SK-N-SH (cell line): ENCODE measurements at regions not wholly inside any gene's neighbourhood (a gene's known extent, or its start where the extent isn't known, plus 50 kb on each side); places are given as distances from the start of the nearest gene placed in this dataset.

ENCODE experiments used
- CTCF ChIA-PET: fragments of 300-600, 350-600 bp; formaldehyde crosslinking; extraction: SDS; loops from one replicate; lab custom pipeline; 2021; lab: Yijun Ruan, JAX
- POLR2A ChIA-PET: fragments of 350-600 bp; sonication (Branson Sonifier 250); formaldehyde crosslinking; extraction: SDS; loops from one replicate; lab custom pipeline; 2020; ENCODE audit warnings: antibody characterized with exemption, inconsistent platforms; lab: Yijun Ruan, JAX
- DNase-seq: peaks from one replicate; pipeline ENCODE4 v3.0.0; 2012
- H2AFZ ChIP-seq: fragments of 200-600 bp; sonication (generic); 2 replicates; pipeline ENCODE4 v1.8.1; 2016; ENCODE audit warnings: antibody characterized with exemption, mild to moderate bottlenecking, low read depth
- H3F3A ChIP-seq: fragments of 200-600 bp; sonication (generic); replicated peaks from 2 replicates; pipeline ENCODE3; 2016; ENCODE audit warnings: antibody characterized with exemption, mild to moderate bottlenecking; ENCODE audit not compliant: insufficient read depth
- H3K27ac ChIP-seq, 2 experiments: fragments of 200-500 bp in 1 of 2; fragments of 200-600 bp in 1 of 2; sonication (Bioruptor generic) in 1 of 2; sonication (generic), shearing (Covaris generic) in 1 of 2; 2 replicates each; pipeline versions ENCODE4 v1.5.1 to v1.6.1; 2014 to 2016; ENCODE audit warnings: low read depth in 2 of 2, inconsistent platforms in 1 of 2, low read length in 1 of 2, mild to moderate bottlenecking in 1 of 2, mixed read lengths in 1 of 2
- H3K27me3 ChIP-seq: fragments of 200-600 bp; sonication (generic), shearing (Covaris generic); 2 replicates; pipeline ENCODE4 v1.6.1; 2016; ENCODE audit warnings: mixed run types; ENCODE audit not compliant: insufficient read depth
- H3K36me3 ChIP-seq, 2 experiments: fragments of 200-500 bp in 1 of 2; fragments of 200-600 bp in 1 of 2; sonication (Bioruptor generic) in 1 of 2; sonication (generic) in 1 of 2; replicated peaks in 1 of 2; 2 replicates each; pipeline versions ENCODE3 to v1.5.1; 2014 to 2016; ENCODE audit warnings: low read length in 1 of 2, mild to moderate bottlenecking in 1 of 2; ENCODE audit not compliant: insufficient read depth in 2 of 2, control insufficient read depth in 1 of 2
- H3K4me1 ChIP-seq, 2 experiments: fragments of 200-500 bp in 1 of 2; fragments of 200-600 bp in 1 of 2; sonication (Bioruptor generic) in 1 of 2; sonication (generic), shearing (Covaris generic) in 1 of 2; 2 replicates each; pipeline versions ENCODE4 v1.5.1 to v1.6.1; 2014 to 2016; ENCODE audit warnings: low read depth in 1 of 2, low read length in 1 of 2, mixed run types in 1 of 2; ENCODE audit not compliant: insufficient read depth in 2 of 2, control insufficient read depth in 1 of 2
- H3K4me2 ChIP-seq: fragments of 200-600 bp; sonication (generic), shearing (Covaris generic); 2 replicates; pipeline ENCODE4 v1.6.1; 2017; ENCODE audit warnings: mixed run types
- H3K4me3 ChIP-seq, 2 experiments: fragments of 200-500 bp in 1 of 2; fragments of 200-600 bp in 1 of 2; sonication (Bioruptor generic) in 1 of 2; sonication (generic), shearing (Covaris generic) in 1 of 2; 2 replicates each; pipeline versions ENCODE4 v1.5.1 to v1.8.1; 2014 to 2016; ENCODE audit warnings: low read depth in 2 of 2, inconsistent platforms in 1 of 2, low read length in 1 of 2, mild to moderate bottlenecking in 1 of 2, mixed read lengths in 1 of 2, moderate library complexity in 1 of 2
- H3K79me2 ChIP-seq: fragments of 200-600 bp; sonication (generic); 2 replicates; pipeline ENCODE4 v1.8.1; 2017; ENCODE audit warnings: mild to moderate bottlenecking; ENCODE audit not compliant: insufficient read depth
- H3K9ac ChIP-seq: fragments of 200-600 bp; sonication (generic); 2 replicates; pipeline ENCODE4 v1.6.1; 2017; ENCODE audit warnings: mixed run types
- H3K9me2 ChIP-seq: fragments of 200-600 bp; sonication (generic); 2 replicates; pipeline ENCODE4 v1.6.1; 2017; ENCODE audit warnings: mixed run types
- H3K9me3 ChIP-seq: fragments of 200-600 bp; sonication (generic); 2 replicates; pipeline ENCODE4 v1.6.1; 2017; ENCODE audit warnings: mixed run types, mild to moderate bottlenecking, moderate library complexity
- H4K20me1 ChIP-seq: fragments of 200-600 bp; sonication (generic); 2 replicates; pipeline ENCODE4 v1.6.1; 2017; ENCODE audit warnings: mild to moderate bottlenecking, mixed run types; ENCODE audit not compliant: insufficient read depth
- CHD2 ChIP-seq: fragments of 150-350 bp; IDR thresholded peaks from 2 replicates; pipeline ENCODE4 v1.6.1; 2018; ENCODE audit warnings: low read length; ENCODE audit not compliant: partially characterized antibody
- CTCF ChIP-seq: fragments of 200-600 bp; sonication (generic); IDR thresholded peaks from 2 replicates; pipeline ENCODE4 v1.6.1; 2017; ENCODE audit warnings: antibody characterized with exemption, mild to moderate bottlenecking, moderate library complexity
- EP300 ChIP-seq, 2 experiments: IDR thresholded peaks; 2 replicates each; pipeline versions ENCODE4 v1.4.0 to v1.6.1; 2012; ENCODE audit warnings: borderline replicate concordance in 1 of 2, low read depth in 1 of 2, low read length in 1 of 2
- EZH2phosphoT487 ChIP-seq: fragments of 200-600 bp; sonication (generic); IDR thresholded peaks from 2 replicates; pipeline ENCODE4 v1.6.1; 2017; ENCODE audit warnings: low read depth, mixed run types, mild to moderate bottlenecking, antibody characterized with exemption, moderate library complexity, borderline replicate concordance
- FOSL2 ChIP-seq: IDR thresholded peaks from 2 replicates; pipeline ENCODE4 v1.4.0; 2012; ENCODE audit warnings: low read depth, mild to moderate bottlenecking, moderate library complexity, borderline replicate concordance
- FOXM1 ChIP-seq: IDR thresholded peaks from 2 replicates; pipeline ENCODE4 v1.4.0; 2012; ENCODE audit warnings: low read depth, mild to moderate bottlenecking
- GABPA ChIP-seq: IDR thresholded peaks from 2 replicates; pipeline ENCODE4 v1.4.0; 2012; ENCODE audit warnings: low read depth, mild to moderate bottlenecking
- GATA2 ChIP-seq: sonication (generic); formaldehyde crosslinking; IDR thresholded peaks from 2 replicates; pipeline ENCODE4 v1.5.0; 2020; ENCODE audit warnings: mild to moderate bottlenecking, missing genetic modification reagents
- MAX ChIP-seq: IDR thresholded peaks from 2 replicates; pipeline ENCODE4 v1.4.0; 2012; ENCODE audit warnings: low read depth
- MEF2A ChIP-seq: IDR thresholded peaks from 2 replicates; pipeline ENCODE4 v1.4.0; 2012; ENCODE audit warnings: low read depth, borderline replicate concordance
- NRF1 ChIP-seq: IDR thresholded peaks from 2 replicates; pipeline ENCODE4 v1.6.1; 2012; ENCODE audit warnings: low read depth, mild to moderate bottlenecking, low read length
- PBX3 ChIP-seq: IDR thresholded peaks from 2 replicates; pipeline ENCODE4; 2012
- RAD21 ChIP-seq: IDR thresholded peaks from 2 replicates; pipeline ENCODE4 v1.6.1; 2012; ENCODE audit warnings: mild to moderate bottlenecking, low read length
- RCOR1 ChIP-seq: fragments of 150-350 bp; IDR thresholded peaks from 2 replicates; pipeline ENCODE4 v1.6.1; 2017; ENCODE audit warnings: antibody characterized with exemption, low read length
- RXRA ChIP-seq: IDR thresholded peaks from 2 replicates; pipeline ENCODE4 v1.4.0; 2012; ENCODE audit warnings: low read depth, mild to moderate bottlenecking, borderline replicate concordance
- SMC3 ChIP-seq: IDR thresholded peaks from 2 replicates; pipeline ENCODE4 v1.6.1; 2012; ENCODE audit warnings: low read depth, low read length, improper control_type of control experiment
- TCF12 ChIP-seq: IDR thresholded peaks from 2 replicates; pipeline ENCODE4 v1.4.0; 2012
- WGBS: methylation state at CpG from one replicate; pipeline ENCODE4 v1.1.6; 2017; ENCODE audit warnings: low lambda C conversion rate; 5-methylcytosine and 5-hydroxymethylcytosine counted together
- TF ChIP-seq, protein P1 (sequence below): IDR thresholded peaks from 2 replicates; pipeline ENCODE4 v1.4.0; 2012; ENCODE audit warnings: low read depth, borderline replicate concordance
- TF ChIP-seq, protein P2 (sequence below): fragments of 150-350 bp; IDR thresholded peaks from 2 replicates; pipeline ENCODE4 v1.6.1; 2017; ENCODE audit warnings: antibody characterized with exemption, low read length, low read depth, borderline replicate concordance
- TF ChIP-seq, protein P3 (sequence below): IDR thresholded peaks from 2 replicates; pipeline ENCODE4 v1.6.1; 2012; ENCODE audit warnings: mild to moderate bottlenecking, low read depth, low read length, moderate library complexity

DNA sequence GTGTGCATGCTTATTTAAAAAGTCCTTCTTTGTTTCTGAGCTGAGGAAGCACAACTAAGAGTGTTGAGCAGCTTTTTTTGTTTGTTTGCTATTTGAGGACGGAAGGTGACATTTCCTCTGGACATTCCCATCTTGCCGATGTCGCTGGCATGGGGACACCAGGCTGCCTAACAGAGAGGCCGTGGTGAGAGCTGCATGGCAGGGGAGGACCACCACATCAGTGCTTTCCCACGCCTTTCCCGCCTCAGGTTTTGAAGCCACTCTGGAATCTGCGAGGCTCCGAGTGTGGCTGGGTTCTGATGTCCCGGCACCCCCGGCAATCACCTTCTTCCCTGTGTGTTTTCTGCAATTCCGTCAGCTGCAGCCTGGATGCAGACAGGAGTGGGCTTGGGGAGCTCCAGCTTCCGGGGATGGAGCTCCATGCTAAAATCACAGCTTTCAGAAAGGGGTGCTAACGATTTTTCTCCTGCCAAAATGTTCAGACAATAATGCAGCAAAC is 259.8 kb upstream of the IRX4 start:
- Histone ChIP-seq H3K9me2 (no peaks in the 10 kb centered on the region), H3F3A (no peaks in the 10 kb centered on the region), H3K27ac (no peak overlapping the region), H3K79me2 (no peaks in the 10 kb centered on the region), H3K27me3 (peaks cover 57% of the 10 kb centered on the region), H3K4me1 (no peaks in the 10 kb centered on the region), H3K4me2 (no peak overlapping the region), H3K9me3 (no peaks in the 10 kb centered on the region), H2AFZ (no peak overlapping the region), H4K20me1 (no peaks in the 10 kb centered on the region), H3K9ac (no peak overlapping the region), H3K36me3 (no peaks in the 10 kb centered on the region), H3K4me3 (no peak overlapping the region)
- CTCF ChIA-PET: no interaction called here
- POLR2A ChIA-PET: no interaction called here
- WGBS: 6% methylated on average over 12 of the region's 13 CpGs
- no peak for TF ChIP-seq NRF1
- no peak for TF ChIP-seq CTCF
- no peak for TF ChIP-seq RAD21
- TF ChIP-seq MEF2A: no peak
- no peak for TF ChIP-seq EP300 (IDR thresholded peaks at IDR 0.05; ENCODE audit: borderline replicate concordance in 1 of 2, low read depth in 1 of 2, low read length in 1 of 2)
- TF ChIP-seq RCOR1: no peak
- TF ChIP-seq FOSL2: no peak
- TF ChIP-seq GATA2 (CRISPR knock-in tag): no peak
- TF ChIP-seq, protein P1, sequence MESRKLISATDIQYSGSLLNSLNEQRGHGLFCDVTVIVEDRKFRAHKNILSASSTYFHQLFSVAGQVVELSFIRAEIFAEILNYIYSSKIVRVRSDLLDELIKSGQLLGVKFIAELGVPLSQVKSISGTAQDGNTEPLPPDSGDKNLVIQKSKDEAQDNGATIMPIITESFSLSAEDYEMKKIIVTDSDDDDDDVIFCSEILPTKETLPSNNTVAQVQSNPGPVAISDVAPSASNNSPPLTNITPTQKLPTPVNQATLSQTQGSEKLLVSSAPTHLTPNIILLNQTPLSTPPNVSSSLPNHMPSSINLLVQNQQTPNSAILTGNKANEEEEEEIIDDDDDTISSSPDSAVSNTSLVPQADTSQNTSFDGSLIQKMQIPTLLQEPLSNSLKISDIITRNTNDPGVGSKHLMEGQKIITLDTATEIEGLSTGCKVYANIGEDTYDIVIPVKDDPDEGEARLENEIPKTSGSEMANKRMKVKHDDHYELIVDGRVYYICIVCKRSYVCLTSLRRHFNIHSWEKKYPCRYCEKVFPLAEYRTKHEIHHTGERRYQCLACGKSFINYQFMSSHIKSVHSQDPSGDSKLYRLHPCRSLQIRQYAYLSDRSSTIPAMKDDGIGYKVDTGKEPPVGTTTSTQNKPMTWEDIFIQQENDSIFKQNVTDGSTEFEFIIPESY: no peak
- no peak for TF ChIP-seq GABPA
- no peak for TF ChIP-seq CHD2
- TF ChIP-seq SMC3: no peak
- TF ChIP-seq RXRA: no peak
- TF ChIP-seq FOXM1: no peak
- TF ChIP-seq, protein P2, sequence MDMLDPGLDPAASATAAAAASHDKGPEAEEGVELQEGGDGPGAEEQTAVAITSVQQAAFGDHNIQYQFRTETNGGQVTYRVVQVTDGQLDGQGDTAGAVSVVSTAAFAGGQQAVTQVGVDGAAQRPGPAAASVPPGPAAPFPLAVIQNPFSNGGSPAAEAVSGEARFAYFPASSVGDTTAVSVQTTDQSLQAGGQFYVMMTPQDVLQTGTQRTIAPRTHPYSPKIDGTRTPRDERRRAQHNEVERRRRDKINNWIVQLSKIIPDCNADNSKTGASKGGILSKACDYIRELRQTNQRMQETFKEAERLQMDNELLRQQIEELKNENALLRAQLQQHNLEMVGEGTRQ: no peak
- TF ChIP-seq EZH2phosphoT487: no peak
- TF ChIP-seq MAX: no peak
- no peak for TF ChIP-seq PBX3
- TF ChIP-seq TCF12: no peak
- TF ChIP-seq, protein P3, sequence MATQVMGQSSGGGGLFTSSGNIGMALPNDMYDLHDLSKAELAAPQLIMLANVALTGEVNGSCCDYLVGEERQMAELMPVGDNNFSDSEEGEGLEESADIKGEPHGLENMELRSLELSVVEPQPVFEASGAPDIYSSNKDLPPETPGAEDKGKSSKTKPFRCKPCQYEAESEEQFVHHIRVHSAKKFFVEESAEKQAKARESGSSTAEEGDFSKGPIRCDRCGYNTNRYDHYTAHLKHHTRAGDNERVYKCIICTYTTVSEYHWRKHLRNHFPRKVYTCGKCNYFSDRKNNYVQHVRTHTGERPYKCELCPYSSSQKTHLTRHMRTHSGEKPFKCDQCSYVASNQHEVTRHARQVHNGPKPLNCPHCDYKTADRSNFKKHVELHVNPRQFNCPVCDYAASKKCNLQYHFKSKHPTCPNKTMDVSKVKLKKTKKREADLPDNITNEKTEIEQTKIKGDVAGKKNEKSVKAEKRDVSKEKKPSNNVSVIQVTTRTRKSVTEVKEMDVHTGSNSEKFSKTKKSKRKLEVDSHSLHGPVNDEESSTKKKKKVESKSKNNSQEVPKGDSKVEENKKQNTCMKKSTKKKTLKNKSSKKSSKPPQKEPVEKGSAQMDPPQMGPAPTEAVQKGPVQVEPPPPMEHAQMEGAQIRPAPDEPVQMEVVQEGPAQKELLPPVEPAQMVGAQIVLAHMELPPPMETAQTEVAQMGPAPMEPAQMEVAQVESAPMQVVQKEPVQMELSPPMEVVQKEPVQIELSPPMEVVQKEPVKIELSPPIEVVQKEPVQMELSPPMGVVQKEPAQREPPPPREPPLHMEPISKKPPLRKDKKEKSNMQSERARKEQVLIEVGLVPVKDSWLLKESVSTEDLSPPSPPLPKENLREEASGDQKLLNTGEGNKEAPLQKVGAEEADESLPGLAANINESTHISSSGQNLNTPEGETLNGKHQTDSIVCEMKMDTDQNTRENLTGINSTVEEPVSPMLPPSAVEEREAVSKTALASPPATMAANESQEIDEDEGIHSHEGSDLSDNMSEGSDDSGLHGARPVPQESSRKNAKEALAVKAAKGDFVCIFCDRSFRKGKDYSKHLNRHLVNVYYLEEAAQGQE: no peak
- no peak for DNase-seq
